ENCODE measurements at regions not wholly inside any gene's neighbourhood (a gene's known extent, or its start where the extent isn't known, plus 50 kb on each side); places are given as distances from the start of the nearest gene placed in this dataset.

GRCh38 chrX:110600745-110601310 lies 194.8 kb downstream of the CHRDL1 start:
- DNase-seq = no peak
- H3K9me3 Mint-ChIP-seq = no peaks in the 10 kb centered on the region
- no peaks in the 10 kb centered on the region for H3K36me3 Mint-ChIP-seq (ENCODE audit: low read depth)
- no peak for TF ChIP-seq CTCF (IDR thresholded peaks at IDR 0.05)
- H3K27me3 Mint-ChIP-seq (ENCODE audit: insufficient read depth) = peaks cover 2% of the 10 kb centered on the region; the same call in 1 of the 2 replicates
- H3K4me3 Mint-ChIP-seq = no peak overlapping the region
- no peak overlapping the region for H3K27ac Mint-ChIP-seq
- H3K4me1 Mint-ChIP-seq (ENCODE audit: low read depth) = no peaks in the 10 kb centered on the region

- Mint-ChIP-seq H3K36me3 (ENCODE audit: low read depth) (no peaks in the 10 kb centered on the region), H3K4me3 (no peak overlapping the region), H3K27me3 (ENCODE audit: insufficient read depth) (no peaks in the 10 kb centered on the region; the same call in 1 of the 2 replicates), H3K9me3 (no peaks in the 10 kb centered on the region), H3K4me1 (ENCODE audit: low read depth) (no peaks in the 10 kb centered on the region), H3K27ac (no peak overlapping the region)
- no peak for TF ChIP-seq CTCF (IDR thresholded peaks at IDR 0.05)
- DNase-seq = no peak
Measured at GRCh38 chrX:110614596-110614995, 181.0 kb downstream of the CHRDL1 start.
